HCT116 (cell line): ENCODE measurements at regions not wholly inside any gene's neighbourhood (a gene's known extent, or its start where the extent isn't known, plus 50 kb on each side); places are given as distances from the start of the nearest gene placed in this dataset.

Experiments
- ATAC-seq: fragments of 200-7000 bp; cut with Tn5 transposase; 2 replicates; pipeline ENCODE4 v1.9.1; 2020; ENCODE audit warnings: mild to moderate bottlenecking, moderate library complexity
- BruUV-seq: library from RNA; stranded (reverse); fragments of 400-500 nt; replicated peaks from 2 replicates; lab custom pipeline; 2021; lab: Mats Ljungman, UMichigan
- CTCF ChIA-PET: fragments of 300-600 bp; sonication (Branson Sonifier 250); formaldehyde crosslinking; loops from one replicate; lab custom pipeline; 2021; ENCODE audit warnings: antibody characterized with exemption; lab: Charles Lee
- POLR2A ChIA-PET: fragments of 300-600, 350-600 bp; sonication (Branson Sonifier 250); formaldehyde crosslinking; loops from one replicate; lab custom pipeline; 2021; ENCODE audit warnings: antibody characterized with exemption; lab: Charles Lee
- RAD21 ChIA-PET, 2 experiments: fragments of 300-600 bp; sonication (Branson Sonifier 250); formaldehyde crosslinking; loops; one replicate each; lab custom pipeline; 2023; ENCODE audit warnings: low total read pairs in 2 of 2; ENCODE audit not compliant: uncharacterized antibody in 2 of 2, unreplicated experiment in 2 of 2, low non-redundant PET in 1 of 2; lab: Charles Lee
- DNase-seq: peaks from one replicate; pipeline ENCODE4 v3.0.0-alpha.2; 2010; ENCODE audit warnings: low read depth, low spot score
- H2AFZ ChIP-seq: fragments of 200-600 bp; shearing (Covaris generic), sonication (generic); 2 replicates; pipeline ENCODE4 v1.6.1; 2017; ENCODE audit warnings: low read depth, mixed run types, mixed read lengths, antibody characterized with exemption, low read length; ENCODE audit not compliant: poor library complexity, severe bottlenecking
- H3K27ac ChIP-seq: 2 replicates; pipeline ENCODE4 v1.5.1; 2012; ENCODE audit warnings: low read depth, low read length
- H3K27me3 ChIP-seq: fragments of 200-600 bp; sonication (generic); 2 replicates; pipeline ENCODE4 v1.6.1; 2016; ENCODE audit warnings: mixed run types, low read length, mixed read lengths; ENCODE audit not compliant: insufficient read depth
- H3K36me3 ChIP-seq, 2 experiments: fragments of 200-500 bp in 1 of 2; fragments of 200-600 bp in 1 of 2; sonication (Bioruptor generic) in 1 of 2; sonication (generic) in 1 of 2; 2 replicates each; pipeline versions ENCODE4 v1.5.1 to v1.6.1; 2014 to 2016; ENCODE audit warnings: low read length in 2 of 2, inconsistent platforms in 1 of 2, mixed read lengths in 1 of 2, mixed run types in 1 of 2; ENCODE audit not compliant: insufficient read depth in 2 of 2, control insufficient read depth in 1 of 2
- H3K4me1 ChIP-seq, 2 experiments: fragments of 200-600 bp in 1 of 2; sonication (generic) in 1 of 2; 2 replicates each; pipeline versions ENCODE4 v1.5.1 to v1.6.1; 2012 to 2017; ENCODE audit warnings: low read length in 2 of 2, inconsistent platforms in 1 of 2, mild to moderate bottlenecking in 1 of 2, mixed read lengths in 1 of 2, mixed run types in 1 of 2, moderate library complexity in 1 of 2; ENCODE audit not compliant: insufficient read depth in 2 of 2, control insufficient read depth in 1 of 2
- H3K4me2 ChIP-seq: fragments of 200-600 bp; sonication (generic); 2 replicates; pipeline ENCODE4 v1.6.1; 2017; ENCODE audit warnings: mixed run types, low read length, mixed read lengths
- H3K4me3 ChIP-seq, 2 experiments: fragments of 200-600 bp in 1 of 2; sonication (generic) in 1 of 2; replicated peaks in 1 of 2; 2 replicates each; pipeline ENCODE4 v1.5.1; 2011 to 2016; ENCODE audit warnings: low read length in 2 of 2, control low read depth in 1 of 2, low read depth in 1 of 2, mild to moderate bottlenecking in 1 of 2, mixed read lengths in 1 of 2, mixed run types in 1 of 2
- H3K79me2 ChIP-seq: fragments of 200-600 bp; sonication (generic); 2 replicates; pipeline ENCODE4 v1.6.1; 2017; ENCODE audit warnings: mild to moderate bottlenecking, mixed run types, low read length, moderate library complexity, mixed read lengths; ENCODE audit not compliant: insufficient read depth
- H3K9ac ChIP-seq: fragments of 200-600 bp; sonication (generic); 2 replicates; pipeline ENCODE4 v1.6.1; 2016; ENCODE audit warnings: low read length, mixed read lengths
- H3K9me2 ChIP-seq: fragments of 200-600 bp; sonication (generic), shearing (Covaris generic); 2 replicates; pipeline ENCODE4 v1.6.1; 2017; ENCODE audit warnings: mixed run types, mild to moderate bottlenecking, moderate library complexity; ENCODE audit not compliant: insufficient read depth
- H3K9me3 ChIP-seq, 2 experiments: fragments of 200-500 bp in 1 of 2; fragments of 200-600 bp in 1 of 2; sonication (Bioruptor generic) in 1 of 2; sonication (generic) in 1 of 2; 2 replicates each; pipeline ENCODE4 v1.6.1; 2014 to 2017; ENCODE audit warnings: low read length in 2 of 2, mixed read lengths in 2 of 2, inconsistent platforms in 1 of 2, low read depth in 1 of 2, mild to moderate bottlenecking in 1 of 2, mixed run types in 1 of 2, moderate library complexity in 1 of 2; ENCODE audit not compliant: control insufficient read depth in 1 of 2, insufficient read depth in 1 of 2
- H4K20me1 ChIP-seq: fragments of 200-600 bp; sonication (generic), shearing (Covaris generic); 2 replicates; pipeline ENCODE4 v1.6.1; 2017; ENCODE audit warnings: mixed run types, mild to moderate bottlenecking, moderate library complexity; ENCODE audit not compliant: insufficient read depth
- CEBPB ChIP-seq: IDR thresholded peaks from 2 replicates; pipeline ENCODE4 v1.6.1; 2012; ENCODE audit warnings: low read depth
- CTCF ChIP-seq, 3 experiments: fragments of 200-600 bp in 1 of 3; sonication (generic) in 1 of 3; IDR thresholded peaks in 2 of 3; conservative IDR thresholded peaks in 1 of 3; 2 replicates each; pipeline ENCODE4 v1.5.1; 2012 to 2017; ENCODE audit warnings: low read depth in 2 of 3, low read length in 2 of 3, antibody characterized with exemption in 1 of 3, borderline replicate concordance in 1 of 3, control low read depth in 1 of 3, mild to moderate bottlenecking in 1 of 3, mixed read lengths in 1 of 3, mixed run types in 1 of 3, moderate library complexity in 1 of 3; ENCODE audit not compliant: insufficient read depth in 1 of 3
- EZH2phosphoT487 ChIP-seq: fragments of 200-600 bp; IDR thresholded peaks from 2 replicates; pipeline ENCODE4 v1.6.1; 2018; ENCODE audit warnings: antibody characterized with exemption, borderline replicate concordance
- POLR2A ChIP-seq: IDR thresholded peaks from 2 replicates; pipeline ENCODE4 v1.7.0; 2011; ENCODE audit warnings: borderline replicate concordance; ENCODE audit not compliant: insufficient read depth, insufficient read length; ENCODE audit errors: extremely low read depth
- POLR2AphosphoS5 ChIP-seq: IDR thresholded peaks from 2 replicates; pipeline ENCODE4 v1.6.1; 2011; ENCODE audit warnings: mild to moderate bottlenecking, low read depth, low read length, moderate library complexity
- RAD21 ChIP-seq: IDR thresholded peaks from 2 replicates; pipeline ENCODE4 v1.6.1; 2012; ENCODE audit warnings: low read depth, mild to moderate bottlenecking
- SP1 ChIP-seq: IDR thresholded peaks from 2 replicates; pipeline ENCODE4 v1.6.1; 2012; ENCODE audit warnings: low read depth
- SRF ChIP-seq: IDR thresholded peaks from 2 replicates; pipeline ENCODE4 v1.6.1; 2012; ENCODE audit warnings: low read depth
- ZBTB33 ChIP-seq: IDR thresholded peaks from 2 replicates; pipeline ENCODE4 v1.6.1; 2011; ENCODE audit warnings: mild to moderate bottlenecking, low read length, moderate library complexity; ENCODE audit not compliant: insufficient replicate concordance; ENCODE audit errors: extremely low read depth
- intact Hi-C: fragments of 100-400 bp; cut with micrococcal nuclease; formaldehyde crosslinking; loops from 2 replicates; pipeline ENCODE4 v1.10.0; 2022

GRCh38 chr5:128665747-128666355 is 127.8 kb upstream of the FBN2 start (continued):
- TF ChIP-seq POLR2A (no peak), POLR2AphosphoS5 (no peak), CEBPB (no peak), SRF (no peak)

GRCh38 chr5:128667152-128667551 is 129.1 kb upstream of the FBN2 start:
- no peak for DNase-seq
- Histone ChIP-seq H3K4me3 (no peak overlapping the region), H3K27ac (no peak overlapping the region), H3K9me2 (no peaks in the 10 kb centered on the region), H3K9ac (no peak overlapping the region), H3K9me3 (no peaks in the 10 kb centered on the region), H4K20me1 (no peaks in the 10 kb centered on the region), H3K79me2 (no peaks in the 10 kb centered on the region), H2AFZ (no peak overlapping the region), H3K4me2 (no peak overlapping the region), H3K27me3 (no peaks in the 10 kb centered on the region), H3K4me1 (no peaks in the 10 kb centered on the region), H3K36me3 (no peaks in the 10 kb centered on the region)
- TF ChIP-seq ZBTB33 = no peak
- peak; percentile 27 to 35 (median 30); a peak in 2 of 6 replicates for TF ChIP-seq CTCF (IDR thresholded peaks at IDR 0.05 in 2 of 3, conservative IDR thresholded peaks at IDR 0.05 in 1 of 3; ENCODE audit: borderline replicate concordance in 1 of 3, insufficient read depth in 1 of 3, low read depth in 2 of 3, low read length in 2 of 3)
- no peak for TF ChIP-seq SP1
- no peak for TF ChIP-seq EZH2phosphoT487
- peak; percentile 57 for TF ChIP-seq RAD21
- intact Hi-C loops = no loop called here
- ATAC-seq = no peak
- ChIA-PET CTCF (interaction anchor here (0.8 to 1.5 kb wide), 3 partner anchors 8 to 19 kb away, joined by 3 read pairs; no protein-coding TSS in a partner anchor), POLR2A (no interaction called here), RAD21 (no interaction called here)
- BruUV-seq = no TSS peak
